BJ (cell line): ENCODE measurements at regions not wholly inside any gene's neighbourhood (a gene's known extent, or its start where the extent isn't known, plus 50 kb on each side); places are given as distances from the start of the nearest gene placed in this dataset.

ENCODE experiments used
- CTCF ChIA-PET: fragments of 350-600 bp; formaldehyde crosslinking; extraction: SDS; loops from one replicate; lab custom pipeline; 2021; ENCODE audit warnings: antibody characterized with exemption, inconsistent platforms; lab: Yijun Ruan, JAX
- POLR2A ChIA-PET: fragments of 300-600 bp; sonication (Branson Sonifier 250); formaldehyde crosslinking; extraction: SDS; loops from one replicate; lab custom pipeline; 2021; ENCODE audit warnings: antibody characterized with exemption; lab: Charles Lee
- DNase-seq: peaks from one replicate; pipeline ENCODE4 v3.0.0-alpha.2; 2011; ENCODE audit warnings: low read depth
- H3K27me3 ChIP-seq: 2 replicates; pipeline ENCODE4 v1.6.0; 2011; ENCODE audit warnings: low read length; ENCODE audit not compliant: control insufficient read depth, insufficient read depth
- H3K36me3 ChIP-seq: 2 replicates; pipeline ENCODE4 v1.5.1; 2011; ENCODE audit warnings: low read length; ENCODE audit not compliant: control insufficient read depth, insufficient read depth
- H3K4me3 ChIP-seq: 2 replicates; pipeline ENCODE4 v1.5.1; 2011; ENCODE audit warnings: low read depth, mild to moderate bottlenecking, control low read depth, low read length
- CTCF ChIP-seq: IDR thresholded peaks from 2 replicates; pipeline ENCODE4 v1.5.1; 2011; ENCODE audit warnings: low read depth, mild to moderate bottlenecking, control low read depth, inconsistent platforms, low read length, moderate library complexity; ENCODE audit not compliant: insufficient read depth

GRCh38 chr4:71978210-71978835 is 53.5 kb upstream of the NPFFR2 start:
- TF ChIP-seq CTCF, result no peak
- DNase-seq, result no peak
- Histone ChIP-seq H3K27me3 (no peaks in the 10 kb centered on the region), H3K4me3 (no peak overlapping the region), H3K36me3 (no peaks in the 10 kb centered on the region)
- CTCF ChIA-PET, result no interaction called here
- POLR2A ChIA-PET, result no interaction called here

GRCh38 chr4:71980976-71981375 is 50.8 kb upstream of the NPFFR2 start:
- ChIA-PET CTCF (no interaction called here), POLR2A (no interaction called here)
- DNase-seq, result no peak
- H3K27me3 ChIP-seq, result no peaks in the 10 kb centered on the region
- H3K36me3 ChIP-seq, result no peaks in the 10 kb centered on the region
- H3K4me3 ChIP-seq, result no peak overlapping the region
- no peak for TF ChIP-seq CTCF
